ENCODE measurements at regions not wholly inside any gene's neighbourhood (a gene's known extent, or its start where the extent isn't known, plus 50 kb on each side); places are given as distances from the start of the nearest gene placed in this dataset.

DNA sequence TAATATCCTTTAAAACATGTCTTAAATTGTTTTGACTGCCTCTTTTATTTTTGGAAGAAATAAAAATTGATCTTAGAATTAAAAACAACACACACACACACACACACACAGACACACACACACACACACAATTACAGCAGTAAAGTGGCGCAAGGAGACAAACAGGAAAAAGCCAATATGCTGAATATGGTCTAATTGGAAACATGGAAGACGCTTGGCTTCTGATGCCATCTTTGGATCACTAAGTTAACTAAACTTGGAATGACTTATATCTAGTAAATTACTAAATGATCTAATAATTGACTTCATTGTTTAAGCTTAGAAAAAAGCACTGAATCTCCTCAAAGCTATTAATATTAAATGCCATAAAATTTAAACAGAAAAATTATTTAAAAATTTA, 1093.4 kb downstream of the ADGRL3 start:
- no peak for TF ChIP-seq SPI1 (IDR thresholded peaks at IDR 0.05; ENCODE audit: low read depth, low read length)
- TF ChIP-seq POLR2AphosphoS5 (IDR thresholded peaks at IDR 0.05; ENCODE audit: low read depth, low read length), result no peak
- TF ChIP-seq POLR2A (IDR thresholded peaks at IDR 0.05; ENCODE audit: low read depth, low read length), result no peak
- no peak for TF ChIP-seq TAF1 (IDR thresholded peaks at IDR 0.05; ENCODE audit: low read depth, low read length)
- TF ChIP-seq PAX5 (IDR thresholded peaks at IDR 0.05; ENCODE audit: insufficient read depth, low read length, severe bottlenecking), result no peak
